Sigmoid colon (tissue), 4 donors: ENCODE measurements at regions not wholly inside any gene's neighbourhood (a gene's known extent, or its start where the extent isn't known, plus 50 kb on each side); places are given as distances from the start of the nearest gene placed in this dataset.

Experiments
- POLR2A ChIP-seq, 2 donors: fragments of 450-650 bp; IDR thresholded peaks; one replicate each; pipeline ENCODE4 v1.6.1; 2016; ENCODE audit warnings: antibody characterized with exemption in 2 of 2, mild to moderate bottlenecking in 2 of 2, moderate library complexity in 2 of 2
- POLR2AphosphoS5 ChIP-seq, 4 donors: sonication (generic); formaldehyde crosslinking; IDR thresholded peaks; one replicate each; pipeline ENCODE4 v1.6.1; 2017; ENCODE audit warnings: antibody characterized with exemption in 4 of 4
- TF ChIP-seq, protein P1 (sequence below), 4 experiments: fragments of 450-650 bp in 3 of 4; fragments of 200-600 bp in 1 of 4; IDR thresholded peaks; one replicate each; pipeline ENCODE4 v1.5.1; 2016 to 2019; ENCODE audit warnings: antibody characterized with exemption in 4 of 4, mild to moderate bottlenecking in 3 of 4, moderate library complexity in 2 of 4

DNA sequence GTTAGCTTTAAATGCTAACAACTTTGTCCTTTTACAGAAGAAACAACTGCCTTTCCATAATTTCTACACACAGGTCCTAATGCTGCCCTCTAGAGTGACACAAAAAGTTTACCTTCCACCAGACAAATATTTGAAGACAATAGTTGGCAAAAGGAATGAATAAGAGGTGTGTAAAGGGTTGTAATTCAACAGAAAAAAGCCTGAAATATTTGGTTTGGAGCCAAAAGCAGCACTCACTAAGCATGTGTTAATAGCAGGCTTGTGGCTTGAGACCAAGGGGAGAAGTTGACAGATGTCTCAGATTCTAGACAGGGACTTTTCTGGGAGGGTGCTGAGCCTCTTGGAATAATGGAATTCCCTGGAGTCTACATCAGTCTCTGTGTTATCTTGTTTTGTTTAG is 156.2 kb upstream of the GALNT17 start:
- TF ChIP-seq, protein P1, sequence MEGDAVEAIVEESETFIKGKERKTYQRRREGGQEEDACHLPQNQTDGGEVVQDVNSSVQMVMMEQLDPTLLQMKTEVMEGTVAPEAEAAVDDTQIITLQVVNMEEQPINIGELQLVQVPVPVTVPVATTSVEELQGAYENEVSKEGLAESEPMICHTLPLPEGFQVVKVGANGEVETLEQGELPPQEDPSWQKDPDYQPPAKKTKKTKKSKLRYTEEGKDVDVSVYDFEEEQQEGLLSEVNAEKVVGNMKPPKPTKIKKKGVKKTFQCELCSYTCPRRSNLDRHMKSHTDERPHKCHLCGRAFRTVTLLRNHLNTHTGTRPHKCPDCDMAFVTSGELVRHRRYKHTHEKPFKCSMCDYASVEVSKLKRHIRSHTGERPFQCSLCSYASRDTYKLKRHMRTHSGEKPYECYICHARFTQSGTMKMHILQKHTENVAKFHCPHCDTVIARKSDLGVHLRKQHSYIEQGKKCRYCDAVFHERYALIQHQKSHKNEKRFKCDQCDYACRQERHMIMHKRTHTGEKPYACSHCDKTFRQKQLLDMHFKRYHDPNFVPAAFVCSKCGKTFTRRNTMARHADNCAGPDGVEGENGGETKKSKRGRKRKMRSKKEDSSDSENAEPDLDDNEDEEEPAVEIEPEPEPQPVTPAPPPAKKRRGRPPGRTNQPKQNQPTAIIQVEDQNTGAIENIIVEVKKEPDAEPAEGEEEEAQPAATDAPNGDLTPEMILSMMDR (IDR thresholded peaks at IDR 0.05) = no peak
- TF ChIP-seq POLR2AphosphoS5 (IDR thresholded peaks at IDR 0.05) (no peak), POLR2A (IDR thresholded peaks at IDR 0.05) (no peak)
